IPS-NIHi11 (cell line): ENCODE measurements at regions not wholly inside any gene's neighbourhood (a gene's known extent, or its start where the extent isn't known, plus 50 kb on each side); places are given as distances from the start of the nearest gene placed in this dataset.
A peak's percentile ranks its signal among the peaks of the same experiment; 100 is the strongest.

ENCODE experiments used
- DNase-seq: peaks from one replicate; pipeline ENCODE4 v3.0.0; 2012; ENCODE audit warnings: mixed read lengths, low spot score

DNA sequence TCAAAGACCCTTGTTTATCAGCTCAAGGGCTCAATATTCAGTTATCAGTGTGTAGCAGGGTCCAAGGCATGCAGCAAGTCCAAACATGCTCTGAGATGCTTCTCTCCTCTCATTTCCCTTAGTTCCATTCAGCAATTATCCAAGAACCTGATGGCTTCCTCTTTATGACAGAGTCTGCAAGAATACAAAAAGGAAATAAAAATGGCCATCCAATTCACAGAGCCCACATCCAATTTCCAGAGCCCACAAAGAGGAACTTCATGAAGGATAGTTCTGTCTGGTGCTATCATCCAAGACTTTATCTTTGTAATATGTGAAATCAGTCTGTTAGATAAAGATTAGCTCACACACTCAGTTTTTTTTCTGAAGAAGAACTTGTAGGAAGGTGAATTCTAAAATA lies 217.2 kb downstream of the LACC1 start:
- DNase-seq, result no peak

DNA sequence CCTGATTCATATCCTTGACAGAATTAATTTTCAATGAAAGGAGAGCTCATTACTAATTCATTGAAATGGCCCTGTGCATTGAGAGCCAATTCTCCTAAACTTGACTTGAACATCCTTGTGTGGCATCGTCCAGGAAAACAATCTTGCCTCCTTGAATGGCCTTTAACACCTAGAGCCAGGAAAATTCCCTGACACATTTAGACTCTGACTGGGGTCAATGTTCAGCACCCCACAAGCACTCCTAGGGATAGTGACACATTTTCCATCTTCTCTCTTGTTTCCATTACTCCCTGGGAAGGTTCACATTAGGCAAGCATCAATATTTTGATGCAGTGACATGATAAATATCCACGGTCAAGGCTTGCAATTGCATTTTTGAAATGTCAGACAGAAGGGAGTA lies 218.9 kb downstream of the LACC1 start:
- no peak for DNase-seq

DNA sequence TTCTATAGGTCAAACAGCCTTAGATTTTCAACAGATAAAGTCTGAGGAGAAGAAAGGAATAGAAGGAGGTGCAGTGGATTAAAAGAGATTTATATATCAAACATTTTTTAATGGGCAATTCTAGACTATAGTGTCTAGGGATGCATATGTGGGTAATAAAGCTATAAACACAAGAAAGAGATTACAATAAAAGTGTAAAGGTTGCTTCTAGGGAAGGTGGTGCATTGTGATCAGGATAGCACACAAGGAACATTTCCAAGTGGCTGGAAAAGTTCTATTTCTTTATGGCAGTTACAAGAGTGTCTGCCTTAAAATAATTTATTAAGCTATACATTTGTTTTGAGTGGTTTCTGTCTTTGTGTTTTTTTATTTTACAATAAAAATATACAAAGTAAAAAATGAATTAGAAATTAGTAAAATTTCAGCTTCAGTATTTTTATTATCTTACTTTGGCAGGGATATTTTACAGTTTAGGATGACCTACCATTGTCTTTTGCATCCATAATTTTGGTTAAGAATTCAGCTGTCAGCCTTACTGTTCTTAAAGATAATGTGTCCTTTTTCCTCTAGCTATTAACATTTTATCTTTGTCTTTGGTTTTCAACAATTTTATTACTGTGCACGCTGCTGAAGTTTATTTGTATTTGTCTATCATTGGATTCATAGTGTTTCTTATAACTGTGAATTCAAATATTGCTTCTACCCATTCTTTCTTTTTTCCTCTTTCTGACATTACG lies 221.8 kb downstream of the LACC1 start:
- DNase-seq, result no peak

DNA sequence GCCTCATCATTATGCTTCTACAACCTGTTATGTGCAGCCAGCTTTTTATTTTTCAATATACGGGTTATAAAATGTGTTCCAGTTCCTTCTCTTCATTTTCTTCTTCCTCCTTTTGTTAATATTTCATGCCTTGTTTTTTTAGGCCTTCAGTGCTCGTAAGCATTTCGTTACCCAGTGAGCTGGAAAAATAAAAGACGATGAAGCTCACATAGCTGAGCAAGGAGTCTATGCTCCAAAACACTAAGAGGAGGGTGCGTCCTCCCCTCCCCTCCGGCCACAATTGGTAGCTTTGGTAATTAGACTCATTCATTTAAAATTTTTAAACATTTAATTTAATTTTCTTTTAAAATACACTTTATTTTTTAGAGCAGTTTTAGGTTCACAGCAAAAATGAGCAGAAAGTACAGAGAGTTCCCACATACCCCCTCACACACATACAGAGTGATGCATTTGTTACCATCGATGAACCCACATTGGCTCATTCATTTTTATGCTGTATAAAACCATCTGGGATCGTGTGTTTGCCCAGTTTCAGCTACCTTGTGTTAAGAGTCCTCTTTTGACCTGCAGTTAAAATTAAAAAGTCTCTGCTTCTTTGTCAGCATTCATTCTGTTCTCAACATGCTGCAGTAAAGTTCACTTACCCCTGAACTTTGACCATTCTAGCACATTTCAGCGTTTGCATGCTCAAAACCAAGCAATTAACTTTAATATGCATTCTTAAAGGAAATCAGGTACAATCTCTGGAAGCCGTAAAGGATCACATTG lies 223.9 kb downstream of the LACC1 start:
- no peak for DNase-seq

DNA sequence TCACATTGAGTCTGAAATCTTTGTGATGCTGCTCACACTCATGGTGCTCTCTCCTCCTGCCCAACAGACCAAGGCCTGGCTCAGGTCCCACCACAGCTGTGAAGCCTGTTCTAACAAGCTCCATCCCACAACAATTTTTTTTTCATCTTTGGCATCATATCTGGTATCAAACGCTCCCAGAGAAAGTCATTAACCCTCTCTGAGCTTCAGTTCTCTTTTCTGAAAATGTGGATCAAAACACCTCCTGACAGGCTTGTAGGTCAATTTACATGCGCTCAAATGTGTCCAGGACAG lies 224.4 kb downstream of the LACC1 start:
- DNase-seq, result no peak

DNA sequence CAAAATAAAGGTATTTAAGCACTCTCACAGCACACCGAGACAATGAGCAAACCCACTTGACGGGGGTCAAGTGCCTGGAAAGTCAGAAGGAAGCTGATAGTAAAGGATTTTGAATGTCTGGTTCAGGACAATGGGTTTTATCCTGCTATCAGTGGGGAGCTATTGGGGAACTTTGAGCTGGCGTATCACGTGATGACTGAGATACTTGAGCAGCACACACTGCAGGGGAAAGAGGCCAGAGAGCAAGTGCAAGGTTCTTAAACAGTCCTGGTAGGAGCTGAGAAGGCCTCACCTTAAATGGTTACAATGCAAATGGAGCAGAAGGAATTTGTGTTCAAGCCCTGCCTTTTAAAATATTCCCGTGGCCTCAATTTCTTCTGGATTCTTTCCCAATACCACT lies 225.3 kb downstream of the LACC1 start:
- no peak for DNase-seq

DNA sequence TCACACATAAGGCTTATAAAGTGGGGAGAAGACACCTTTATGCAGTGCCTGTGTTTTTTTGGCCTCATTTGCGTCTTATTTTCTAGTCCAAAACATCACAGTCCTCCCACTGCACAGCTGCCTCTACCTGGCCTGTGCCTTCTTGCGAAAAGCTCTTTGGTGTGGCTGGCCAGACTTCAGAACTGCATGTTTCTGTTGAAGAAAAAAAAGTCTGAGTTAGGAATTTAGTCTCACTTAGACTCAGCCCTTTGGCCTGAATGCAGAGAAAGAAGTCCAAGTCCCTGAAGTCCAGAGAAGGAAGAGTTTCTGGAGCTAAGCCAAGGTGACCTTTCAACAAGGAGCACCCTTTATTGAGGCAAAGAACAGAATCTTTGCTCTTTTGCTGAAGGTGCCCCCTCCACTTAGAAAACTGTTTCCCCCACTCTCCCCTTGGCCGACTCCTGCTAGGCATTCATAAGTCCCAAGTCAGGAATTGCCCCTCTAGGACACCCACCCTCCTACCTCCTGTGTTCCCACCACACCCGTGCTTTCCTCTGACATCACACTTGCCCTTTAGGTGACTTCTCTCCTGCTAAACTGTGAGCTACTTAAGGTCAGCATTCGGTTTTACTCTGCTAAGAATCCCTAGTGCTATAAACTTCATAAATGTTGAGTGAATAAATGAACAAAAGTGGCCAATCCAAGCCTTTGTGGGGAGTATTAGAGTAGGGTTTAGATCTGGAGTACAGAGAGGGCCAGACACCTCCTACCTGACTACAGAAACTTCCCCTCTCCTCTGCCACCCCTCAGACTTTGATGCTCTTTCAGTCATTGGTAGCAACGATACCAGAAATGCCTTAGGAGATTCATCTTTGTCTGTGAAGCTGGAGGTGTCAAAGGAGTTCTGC lies 226.8 kb downstream of the LACC1 start:
- no peak for DNase-seq

DNA sequence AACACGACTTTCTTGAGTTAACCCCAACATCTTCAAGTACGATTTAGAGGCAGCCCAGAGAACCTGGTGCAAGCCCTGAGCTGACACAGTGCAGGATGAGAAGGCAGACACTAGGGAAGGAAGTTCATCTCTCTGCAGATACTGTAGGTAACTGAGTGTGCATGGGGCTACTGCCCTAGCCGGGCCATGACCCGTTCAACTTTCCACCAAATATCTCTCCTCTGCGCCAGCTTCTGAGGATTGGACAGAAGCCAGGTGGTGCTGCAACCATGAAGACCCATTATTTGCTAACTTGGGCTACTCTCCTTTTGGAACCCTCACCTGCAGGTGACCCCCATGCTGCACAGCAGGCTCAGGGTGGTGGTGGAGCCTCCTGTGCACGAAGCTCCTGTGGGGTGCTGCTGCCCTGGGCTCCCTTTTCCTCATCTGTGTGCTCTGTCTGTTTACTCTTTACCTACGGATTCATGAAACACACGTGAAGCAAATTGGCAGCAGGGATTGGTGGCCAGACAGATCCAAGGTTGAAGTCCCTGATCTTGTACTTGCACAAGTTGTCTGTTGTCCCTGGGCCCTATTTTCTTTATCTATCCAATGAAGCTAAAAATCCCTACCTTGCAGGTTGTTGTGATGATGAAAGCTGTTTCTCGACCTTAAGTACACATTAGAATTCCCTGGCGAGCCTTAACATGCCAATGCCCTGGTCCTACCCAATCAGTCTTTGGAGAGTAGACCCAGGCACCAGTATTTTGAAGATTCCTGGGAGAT lies 227.8 kb downstream of the LACC1 start:
- DNase-seq, result no peak

DNA sequence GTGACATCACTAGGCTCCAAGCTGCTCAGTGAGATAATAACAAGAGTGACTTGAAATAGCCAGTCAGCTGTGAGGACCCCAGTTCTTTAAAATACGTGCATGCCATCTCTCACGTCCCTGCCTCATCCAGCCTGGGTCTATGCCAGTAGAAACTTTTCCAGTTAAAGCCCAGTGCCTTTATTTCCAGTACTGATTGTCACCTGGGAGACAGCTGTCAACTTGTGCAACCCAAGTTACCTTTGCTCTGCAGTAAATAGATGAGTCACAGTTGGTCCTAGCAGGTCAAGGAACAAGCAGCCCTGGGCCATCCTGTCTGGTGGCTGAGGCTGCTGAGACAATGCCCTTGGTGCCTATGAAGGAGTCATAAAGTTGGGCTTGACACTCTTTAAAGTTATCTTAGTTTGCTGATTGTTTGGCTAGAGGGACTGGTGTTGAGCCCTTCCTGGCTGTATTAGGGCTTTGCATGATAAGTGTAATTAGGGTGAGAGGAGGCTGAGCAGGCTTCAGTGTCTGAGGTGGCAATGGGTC lies 228.7 kb downstream of the LACC1 start:
- no peak for DNase-seq

DNA sequence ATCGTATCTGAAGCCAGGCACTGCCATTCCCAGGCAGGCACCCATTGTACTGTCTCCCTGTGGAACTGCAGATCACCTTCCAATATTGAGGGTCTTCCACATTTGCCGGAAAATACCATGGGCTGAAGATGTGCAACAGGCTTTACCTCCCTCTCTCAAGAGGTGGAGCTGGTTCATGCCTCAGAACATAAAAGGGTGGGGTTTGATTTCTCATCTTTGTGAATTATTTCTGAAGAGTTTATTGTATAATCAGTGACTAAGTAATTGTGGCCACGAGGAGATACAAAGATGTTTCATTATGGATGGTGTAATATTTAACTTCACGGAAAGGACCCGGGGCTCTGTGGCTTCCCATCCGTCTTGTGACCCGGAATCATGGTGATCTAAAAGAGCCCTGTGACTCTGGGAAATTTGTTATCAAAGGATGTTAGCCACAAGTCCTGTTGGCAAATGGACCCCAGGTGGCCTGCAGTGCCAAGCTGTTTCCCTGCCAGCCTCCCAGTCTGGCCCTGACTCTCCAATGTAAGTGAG lies 230.5 kb downstream of the LACC1 start:
- DNase-seq, result no peak

DNA sequence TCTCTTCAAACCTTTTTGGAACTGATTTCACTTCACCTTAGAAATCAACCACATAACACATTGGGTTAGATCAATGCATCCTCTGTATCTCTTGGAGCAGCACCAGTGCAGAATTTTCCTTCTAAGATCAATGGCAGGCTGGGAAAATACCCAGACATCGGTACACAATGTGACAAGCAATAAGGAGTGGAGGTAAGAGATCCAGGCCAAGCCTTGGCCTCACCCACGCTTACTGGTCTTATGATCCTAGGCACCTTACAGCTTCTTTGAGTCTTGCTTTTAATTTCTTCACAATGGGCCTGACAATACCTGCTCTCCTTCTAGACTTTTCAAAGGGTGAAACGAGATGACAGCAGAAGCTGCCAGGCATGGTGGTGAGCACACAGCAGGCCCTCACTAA lies 232.0 kb downstream of the LACC1 start:
- DNase-seq, result no peak

DNA sequence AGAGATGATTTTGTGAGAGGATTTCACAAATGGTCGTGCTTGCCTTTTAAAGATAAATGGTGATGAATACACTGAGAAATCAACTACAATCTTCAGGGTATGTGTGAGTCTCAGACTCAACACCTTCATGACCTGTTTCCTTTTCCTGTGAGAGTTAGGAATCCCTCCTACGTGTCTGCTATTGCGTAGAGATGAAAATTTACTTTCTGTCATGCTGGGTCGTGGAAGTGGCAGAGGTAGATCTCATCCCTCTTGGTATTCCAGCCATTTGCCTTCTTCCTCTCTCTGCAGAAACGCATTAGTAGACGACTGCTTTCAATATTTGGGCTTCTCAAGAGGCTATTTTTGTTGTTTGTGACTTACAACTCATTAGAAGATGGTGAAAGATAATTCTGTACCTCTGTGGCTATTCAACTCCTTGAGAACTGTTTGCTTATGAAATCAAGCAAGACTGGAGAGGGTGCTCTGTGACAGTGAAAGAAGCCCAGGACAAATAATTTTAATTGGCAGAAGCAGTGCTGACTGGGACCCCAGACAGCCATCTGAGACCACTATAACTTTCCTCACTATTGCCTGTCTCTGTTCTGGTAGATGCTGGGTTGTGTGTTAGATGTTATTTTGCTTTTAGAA lies 233.1 kb downstream of the LACC1 start:
- no peak for DNase-seq

DNA sequence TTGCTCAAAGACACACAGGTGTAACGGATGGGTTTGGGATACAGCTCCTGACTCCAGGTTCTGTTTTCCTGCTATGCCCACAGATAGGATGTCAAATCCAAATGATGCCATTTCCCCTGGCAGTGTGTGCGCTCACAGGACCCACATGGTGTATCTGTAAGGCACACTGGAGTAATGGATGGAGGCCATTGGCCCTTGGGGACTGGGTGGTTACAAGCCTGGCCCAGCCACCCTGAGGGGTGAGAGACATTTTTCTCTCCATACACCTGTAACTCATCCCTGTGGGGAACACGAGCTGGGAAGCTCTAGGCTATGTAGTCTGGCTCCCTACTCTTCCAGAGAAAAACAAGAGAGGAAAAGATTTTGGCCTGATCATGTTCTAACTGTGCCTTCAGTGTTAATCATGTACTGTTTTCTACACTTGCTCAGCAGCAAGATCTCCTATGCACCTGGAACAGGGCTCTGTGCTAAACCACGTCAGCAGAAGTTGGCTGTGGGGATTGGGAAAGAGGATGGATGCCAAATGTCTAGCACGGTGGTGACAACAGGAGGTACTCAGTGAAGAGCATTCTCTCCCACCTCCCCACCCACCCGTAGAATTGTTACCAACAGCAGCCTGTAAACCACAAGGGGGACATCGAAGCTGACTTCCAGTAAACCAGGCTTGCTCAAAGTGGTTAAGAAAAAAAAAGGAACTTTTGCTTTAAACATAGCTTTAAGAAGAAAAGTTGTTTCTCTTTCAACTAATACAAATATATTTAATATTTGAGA lies 237.0 kb downstream of the LACC1 start:
- peak; percentile 30 for DNase-seq

DNA sequence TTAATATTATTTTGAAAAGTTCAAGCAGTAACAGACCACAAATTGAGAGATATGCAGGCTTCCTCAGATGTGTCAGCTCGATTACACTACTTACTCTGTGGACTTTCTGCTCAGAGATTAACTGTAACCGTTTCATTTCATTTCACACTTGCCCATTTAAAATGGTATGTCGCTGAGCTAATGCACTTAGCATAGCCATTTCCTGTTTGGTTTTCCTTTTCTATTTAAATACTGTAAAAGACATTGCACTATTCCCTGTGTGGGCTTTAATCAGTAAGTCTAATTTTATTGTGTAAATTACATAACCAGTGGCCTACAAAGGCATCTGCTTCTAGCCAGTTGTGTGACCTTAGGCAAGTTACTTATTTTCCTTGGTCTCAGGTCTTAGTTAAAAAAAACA lies 237.6 kb downstream of the LACC1 start:
- DNase-seq, result no peak

DNA sequence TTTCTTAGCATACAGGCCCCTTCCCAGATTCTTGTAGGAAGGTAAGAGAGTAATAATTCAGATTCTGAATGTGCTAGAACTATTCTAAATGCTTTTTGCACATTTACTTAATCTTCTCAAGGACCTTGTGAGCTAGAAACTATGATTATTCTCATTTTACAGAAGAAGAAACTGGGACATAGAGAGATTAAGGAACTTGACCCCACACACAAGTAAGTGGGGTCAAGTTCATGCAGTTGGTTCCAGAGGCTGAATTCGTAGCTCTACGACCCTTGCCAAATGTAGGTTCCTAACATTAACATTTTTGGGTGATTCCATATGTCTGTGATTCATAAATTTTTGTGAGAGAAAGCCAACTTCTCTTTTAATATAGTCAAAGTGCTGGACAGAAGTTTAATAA lies 238.1 kb downstream of the LACC1 start:
- DNase-seq, result no peak

DNA sequence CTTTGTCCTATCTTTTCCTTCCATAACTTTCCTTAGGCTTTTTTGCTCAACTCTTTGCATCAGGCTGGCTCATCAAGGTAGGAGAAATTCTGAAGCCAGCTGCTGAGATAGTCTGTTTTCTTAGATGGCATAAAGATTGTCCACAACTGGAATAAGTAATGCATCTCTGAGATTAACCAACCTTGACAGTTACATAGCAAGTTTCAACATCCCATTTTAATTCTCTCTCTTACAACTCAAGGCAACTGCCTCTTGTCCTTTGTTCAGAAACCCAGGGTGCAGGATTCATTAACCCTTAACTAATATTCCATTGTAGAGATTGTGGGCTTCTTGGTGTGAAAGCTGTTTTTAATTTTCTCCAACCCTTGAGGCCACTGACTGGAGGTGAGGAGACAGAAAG lies 239.2 kb downstream of the LACC1 start:
- DNase-seq, result no peak

DNA sequence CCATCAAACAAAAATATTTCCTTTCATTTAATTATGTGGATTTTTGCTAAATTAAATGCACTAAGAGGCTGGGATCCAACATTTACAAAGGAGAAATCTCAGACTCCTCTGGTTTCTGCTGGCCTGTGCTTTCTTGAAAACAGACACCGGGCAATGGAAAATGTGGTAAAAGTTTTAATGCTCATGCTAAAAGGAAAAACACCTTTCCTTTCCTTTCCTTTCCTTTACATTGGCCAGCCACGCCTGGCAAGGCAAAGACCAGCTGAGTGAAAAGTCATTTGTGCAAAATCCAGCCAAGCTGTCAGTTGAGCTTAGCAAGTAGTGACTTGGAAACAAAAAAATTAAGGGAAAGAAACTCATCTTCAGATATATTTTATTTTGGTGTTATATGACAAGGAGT lies 240.3 kb downstream of the LACC1 start:
- no peak for DNase-seq

DNA sequence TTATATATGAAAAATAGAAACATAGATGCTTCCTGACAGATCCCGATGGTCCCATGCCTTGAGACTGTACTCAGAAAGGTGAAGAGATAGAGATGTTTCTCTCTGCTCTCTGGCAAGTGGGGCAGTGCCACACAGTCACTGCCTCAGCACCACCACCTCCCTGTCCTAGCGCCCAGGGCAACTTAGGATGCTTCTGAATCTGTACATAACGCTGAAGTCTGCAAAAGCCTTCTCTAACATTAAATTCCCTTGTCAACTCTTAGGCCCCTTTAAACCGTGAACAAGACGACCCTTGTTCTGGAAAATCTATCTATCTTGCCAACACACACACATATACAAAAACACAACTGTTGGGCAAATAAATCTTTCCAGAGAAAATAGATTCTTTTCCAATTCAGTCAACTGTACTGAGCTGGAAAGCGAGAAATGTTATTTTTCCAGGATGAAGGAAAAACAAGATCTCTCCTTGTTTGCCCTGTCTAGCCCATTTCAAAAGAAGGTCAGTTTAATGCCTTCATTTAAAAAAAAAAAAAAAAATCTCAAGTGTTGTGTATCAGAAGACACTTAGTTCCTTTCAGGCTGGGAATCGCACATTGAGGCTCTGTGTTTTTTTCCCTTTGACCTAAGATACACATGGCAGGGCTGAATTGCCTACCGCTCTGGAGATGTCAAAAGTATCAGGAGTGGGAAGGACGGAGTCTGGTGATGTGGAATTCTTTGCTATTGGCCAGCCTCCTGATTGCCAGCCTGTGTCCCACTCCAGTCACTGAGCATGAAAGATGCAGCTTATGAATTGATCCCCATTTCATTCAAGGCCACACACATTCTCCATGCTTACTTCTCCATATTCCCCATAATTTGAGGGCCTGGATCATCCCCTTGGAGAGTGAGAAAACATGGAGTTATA lies 241.4 kb downstream of the LACC1 start:
- no peak for DNase-seq

DNA sequence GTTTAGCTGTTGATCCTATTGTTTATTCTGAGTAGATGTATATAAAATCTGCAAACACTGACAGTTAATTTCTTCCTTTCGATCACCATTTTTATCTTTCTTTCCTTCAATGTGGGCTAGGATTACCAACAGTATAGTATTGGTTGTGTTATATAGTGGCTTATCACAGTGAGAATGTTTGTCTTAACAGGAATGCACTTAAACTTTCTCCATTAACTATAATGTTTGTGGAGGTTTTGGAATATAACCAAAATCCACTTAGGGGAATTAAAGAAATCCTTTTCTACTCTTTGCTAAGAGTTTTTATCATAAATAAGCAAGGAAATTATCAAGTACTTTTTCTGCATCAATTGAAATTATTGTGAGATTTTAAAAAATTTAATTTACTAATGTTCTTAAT lies 244.6 kb downstream of the LACC1 start:
- no peak for DNase-seq
